Activated CD8-positive, alpha-beta T cell treated with anti-CD3 and anti-CD28 coated beads for 36 hours (primary cell): ENCODE measurements at regions not wholly inside any gene's neighbourhood (a gene's known extent, or its start where the extent isn't known, plus 50 kb on each side); places are given as distances from the start of the nearest gene placed in this dataset.

Experiments
- ATAC-seq: fragments of 200-7000 bp; cut with Tn5 transposase; one replicate; pipeline ENCODE4 v1.10.0; 2021; ENCODE audit warnings: mild to moderate bottlenecking, moderate library complexity
- CTCF ChIA-PET: fragments of 350-600 bp; sonication (Branson Sonifier 250); formaldehyde crosslinking; loops from one replicate; lab custom pipeline; 2021; ENCODE audit warnings: antibody characterized with exemption; lab: Charles Lee
- POLR2A ChIA-PET: fragments of 350-600 bp; sonication (Branson Sonifier 250); formaldehyde crosslinking; loops from one replicate; lab custom pipeline; 2021; ENCODE audit warnings: antibody characterized with exemption; lab: Charles Lee
- DNase-seq: peaks from one replicate; pipeline ENCODE4 v3.0.0-alpha.2; 2020
- H3K27ac Mint-ChIP-seq: one replicate; pipeline ENCODE4 v1.8.0; 2021; ENCODE audit warnings: mild to moderate bottlenecking, mixed read lengths
- H3K27me3 Mint-ChIP-seq: one replicate; pipeline ENCODE4 v1.8.0; 2021; ENCODE audit warnings: mixed read lengths
- H3K36me3 Mint-ChIP-seq: one replicate; pipeline ENCODE4 v1.8.0; 2021; ENCODE audit warnings: low read depth, mixed read lengths
- H3K4me1 Mint-ChIP-seq: one replicate; pipeline ENCODE4 v1.8.0; 2021; ENCODE audit warnings: low read depth, mixed read lengths
- H3K4me3 Mint-ChIP-seq: one replicate; pipeline ENCODE4 v1.8.0; 2021; ENCODE audit warnings: mild to moderate bottlenecking, moderate library complexity, mixed read lengths
- H3K9me3 Mint-ChIP-seq: one replicate; pipeline ENCODE4 v1.8.0; 2021; ENCODE audit warnings: mixed read lengths
- intact Hi-C: fragments of 100-400 bp; cut with micrococcal nuclease; formaldehyde crosslinking; loops from one replicate; pipeline ENCODE4 v1.10.0; 2022
- TF ChIP-seq, protein P1 (sequence below): fragments of 200-600 bp; IDR thresholded peaks from one replicate; pipeline ENCODE4 v1.8.0; 2022; ENCODE audit warnings: antibody characterized with exemption, mild to moderate bottlenecking

DNA sequence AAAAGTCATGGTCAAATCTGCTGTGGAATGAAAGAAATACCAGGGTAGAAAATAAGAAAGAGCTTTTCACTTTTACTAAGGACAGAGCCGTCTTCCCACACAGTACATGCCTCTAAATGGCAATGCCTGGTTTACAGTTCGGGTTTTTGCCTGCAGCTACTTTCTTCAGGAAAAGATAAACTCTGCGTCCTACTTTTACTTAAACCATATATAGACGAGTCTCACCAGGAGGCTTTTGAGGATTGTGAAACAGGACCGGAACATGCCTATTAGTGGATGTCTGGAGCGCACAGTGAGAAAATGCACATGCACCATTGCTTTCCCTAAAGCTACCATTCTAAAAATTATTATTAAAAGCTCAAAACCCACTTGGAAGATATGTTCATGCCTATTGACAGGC, 70.5 kb downstream of the KLF6 start:
- peaks cover 12% of the 10 kb centered on the region for H3K9me3 Mint-ChIP-seq
- H3K27me3 Mint-ChIP-seq: no peaks in the 10 kb centered on the region
- no peaks in the 10 kb centered on the region for H3K4me1 Mint-ChIP-seq
- H3K36me3 Mint-ChIP-seq: no peaks in the 10 kb centered on the region
- CTCF ChIA-PET: interaction anchor here (0.6 kb wide), 1 partner anchor 48 kb away, joined by 4 read pairs; no protein-coding TSS in a partner anchor
- intact Hi-C loops: no loop called here
- ATAC-seq: no peak
- H3K4me3 Mint-ChIP-seq: no peak overlapping the region
- POLR2A ChIA-PET: no interaction called here
- no peak overlapping the region for H3K27ac Mint-ChIP-seq
- TF ChIP-seq, protein P1, sequence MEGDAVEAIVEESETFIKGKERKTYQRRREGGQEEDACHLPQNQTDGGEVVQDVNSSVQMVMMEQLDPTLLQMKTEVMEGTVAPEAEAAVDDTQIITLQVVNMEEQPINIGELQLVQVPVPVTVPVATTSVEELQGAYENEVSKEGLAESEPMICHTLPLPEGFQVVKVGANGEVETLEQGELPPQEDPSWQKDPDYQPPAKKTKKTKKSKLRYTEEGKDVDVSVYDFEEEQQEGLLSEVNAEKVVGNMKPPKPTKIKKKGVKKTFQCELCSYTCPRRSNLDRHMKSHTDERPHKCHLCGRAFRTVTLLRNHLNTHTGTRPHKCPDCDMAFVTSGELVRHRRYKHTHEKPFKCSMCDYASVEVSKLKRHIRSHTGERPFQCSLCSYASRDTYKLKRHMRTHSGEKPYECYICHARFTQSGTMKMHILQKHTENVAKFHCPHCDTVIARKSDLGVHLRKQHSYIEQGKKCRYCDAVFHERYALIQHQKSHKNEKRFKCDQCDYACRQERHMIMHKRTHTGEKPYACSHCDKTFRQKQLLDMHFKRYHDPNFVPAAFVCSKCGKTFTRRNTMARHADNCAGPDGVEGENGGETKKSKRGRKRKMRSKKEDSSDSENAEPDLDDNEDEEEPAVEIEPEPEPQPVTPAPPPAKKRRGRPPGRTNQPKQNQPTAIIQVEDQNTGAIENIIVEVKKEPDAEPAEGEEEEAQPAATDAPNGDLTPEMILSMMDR: no peak
- no peak for DNase-seq

DNA sequence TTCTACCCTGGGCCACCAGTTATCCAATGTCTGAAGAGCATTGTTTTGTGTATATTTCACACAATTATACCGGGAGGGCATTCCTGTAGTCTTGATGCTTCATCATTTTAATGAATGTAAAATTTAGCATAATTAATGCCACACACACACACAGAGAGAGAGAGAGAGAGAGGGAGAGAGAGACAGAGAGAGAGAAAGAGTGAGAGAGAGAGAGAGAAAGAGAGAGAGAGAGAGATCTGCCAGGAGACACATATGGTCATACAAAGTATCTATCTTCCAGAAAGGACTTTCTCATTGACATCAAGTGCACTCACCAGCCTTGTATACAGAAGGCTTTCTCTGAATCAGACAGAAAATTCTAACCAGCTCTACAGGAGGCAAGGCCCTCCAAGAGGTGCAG, 72.3 kb downstream of the KLF6 start:
- H3K27me3 Mint-ChIP-seq: no peaks in the 10 kb centered on the region
- CTCF ChIA-PET: no interaction called here
- no peak overlapping the region for H3K27ac Mint-ChIP-seq

DNA sequence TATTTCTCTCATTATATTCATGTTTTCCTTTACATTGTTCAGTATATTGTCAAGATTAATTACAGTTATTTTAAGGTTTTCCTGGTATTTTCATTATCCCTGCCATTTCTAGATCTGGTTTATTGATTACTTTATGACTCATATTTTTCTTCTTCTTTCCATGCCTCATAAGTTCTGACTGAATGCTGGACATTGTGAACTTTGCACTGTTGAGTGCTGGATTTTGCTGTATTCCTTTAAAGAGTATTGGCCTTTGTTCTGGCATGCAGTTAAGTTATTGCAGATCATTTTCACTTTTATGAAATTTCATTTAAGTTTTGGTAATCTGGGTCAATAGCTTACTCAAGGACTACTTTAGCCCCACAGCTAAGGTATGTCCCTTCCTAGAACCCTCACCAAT, 73.1 kb downstream of the KLF6 start:
- no peak overlapping the region for H3K4me3 Mint-ChIP-seq
- TF ChIP-seq, protein P1: no peak
- POLR2A ChIA-PET: no interaction called here
- CTCF ChIA-PET: no interaction called here
- H3K9me3 Mint-ChIP-seq: peaks cover 12% of the 10 kb centered on the region
- ATAC-seq: no peak
- DNase-seq: no peak
- H3K36me3 Mint-ChIP-seq: no peaks in the 10 kb centered on the region
- intact Hi-C loops: no loop called here
- no peak overlapping the region for H3K27ac Mint-ChIP-seq
- H3K27me3 Mint-ChIP-seq: no peaks in the 10 kb centered on the region
- H3K4me1 Mint-ChIP-seq: no peaks in the 10 kb centered on the region

More for the DNA sequence above, 72.3 kb downstream of the KLF6 start:
- no peaks in the 10 kb centered on the region for H3K4me1 Mint-ChIP-seq
- POLR2A ChIA-PET: no interaction called here
- intact Hi-C loops: no loop called here
- no peak overlapping the region for H3K4me3 Mint-ChIP-seq
- H3K36me3 Mint-ChIP-seq: no peaks in the 10 kb centered on the region
- TF ChIP-seq, protein P1: no peak
- DNase-seq: no peak
- peaks cover 12% of the 10 kb centered on the region for H3K9me3 Mint-ChIP-seq
- ATAC-seq: no peak

DNA sequence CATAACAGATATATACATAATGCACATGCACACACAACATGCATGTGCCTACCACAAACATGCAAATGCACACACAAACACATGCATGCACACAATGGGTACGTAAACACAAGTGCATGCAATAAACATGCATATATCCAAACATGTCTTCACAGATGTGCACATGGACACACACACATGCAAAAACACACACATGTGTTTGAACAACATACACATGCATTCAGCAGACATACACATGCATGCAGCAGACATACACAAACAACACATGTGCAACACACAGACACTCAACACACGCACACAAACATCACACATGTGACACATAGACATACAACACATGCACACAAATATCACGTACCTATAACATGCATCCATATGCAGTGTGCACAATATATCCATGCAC, 74.2 kb downstream of the KLF6 start:
- no peaks in the 10 kb centered on the region for H3K27me3 Mint-ChIP-seq
- peaks cover 12% of the 10 kb centered on the region for H3K9me3 Mint-ChIP-seq
- DNase-seq: no peak
- H3K4me3 Mint-ChIP-seq: no peak overlapping the region
- CTCF ChIA-PET: no interaction called here
- intact Hi-C loops: no loop called here
- POLR2A ChIA-PET: no interaction called here
- no peak for ATAC-seq
- no peaks in the 10 kb centered on the region for H3K36me3 Mint-ChIP-seq
- TF ChIP-seq, protein P1: no peak
- no peak overlapping the region for H3K27ac Mint-ChIP-seq
- no peaks in the 10 kb centered on the region for H3K4me1 Mint-ChIP-seq

DNA sequence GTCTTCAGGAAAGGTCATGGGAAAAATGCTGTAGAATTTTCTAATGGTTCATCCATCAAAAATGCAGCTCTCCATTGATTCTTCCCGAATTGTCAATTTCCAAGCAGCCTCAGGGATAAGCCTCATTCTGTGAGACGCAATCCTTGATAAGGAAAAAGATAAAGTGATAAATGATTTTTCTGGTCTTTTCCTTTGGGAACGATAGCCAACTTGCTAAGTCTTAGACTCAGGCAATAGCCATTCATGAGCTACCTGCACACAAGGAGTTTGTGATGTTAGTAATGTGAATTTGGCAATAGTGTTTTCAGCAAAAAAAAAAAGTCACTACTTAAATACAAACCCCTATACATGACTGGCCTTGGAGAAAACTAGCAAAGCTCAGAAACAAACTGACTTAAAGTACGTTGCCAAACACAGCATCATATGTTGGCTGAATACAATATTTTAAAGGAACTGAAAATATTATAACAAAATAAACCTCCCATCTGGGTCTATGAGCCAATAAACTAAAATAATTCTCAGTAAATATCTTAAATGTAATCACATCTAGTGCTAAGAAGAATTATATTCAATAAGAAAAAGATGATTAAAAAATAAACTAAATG, 75.5 kb downstream of the KLF6 start:
- H3K9me3 Mint-ChIP-seq: peaks cover 12% of the 10 kb centered on the region
- TF ChIP-seq, protein P1: no peak
- ChIA-PET POLR2A (interaction anchor here (0.7 kb wide), 1 partner anchor 43 kb away, joined by 3 read pairs; no protein-coding TSS in a partner anchor), CTCF (no interaction called here)
- H3K4me1 Mint-ChIP-seq: no peaks in the 10 kb centered on the region
- intact Hi-C loops: no loop called here
- ATAC-seq: no peak
- H3K36me3 Mint-ChIP-seq: no peaks in the 10 kb centered on the region
- no peak for DNase-seq
- no peaks in the 10 kb centered on the region for H3K27me3 Mint-ChIP-seq
- H3K4me3 Mint-ChIP-seq: no peak overlapping the region
- H3K27ac Mint-ChIP-seq: no peak overlapping the region
